GM10248 (cell line): ENCODE measurements at regions not wholly inside any gene's neighbourhood (a gene's known extent, or its start where the extent isn't known, plus 50 kb on each side); places are given as distances from the start of the nearest gene placed in this dataset.

ENCODE experiments used
- CTCF ChIA-PET: fragments of 300-600 bp; sonication (Branson Sonifier 250); formaldehyde crosslinking; extraction: SDS; loops from one replicate; lab custom pipeline; 2021; ENCODE audit warnings: antibody characterized with exemption; lab: Yijun Ruan, JAX
- POLR2A ChIA-PET: fragments of 350-650 bp; sonication (Branson Sonifier 250); formaldehyde crosslinking; extraction: SDS; loops from one replicate; lab custom pipeline; 2020; ENCODE audit warnings: antibody characterized with exemption; lab: Yijun Ruan, JAX
- DNase-seq: peaks from one replicate; pipeline ENCODE4 v3.0.0; 2012; ENCODE audit errors: extremely low spot score
- CTCF ChIP-seq: IDR thresholded peaks from 2 replicates; pipeline ENCODE4 v1.5.1; 2012; ENCODE audit warnings: mild to moderate bottlenecking, low read depth; ENCODE audit errors: extremely low read depth, missing control alignments, control extremely low read depth

- ChIA-PET POLR2A (no interaction called here), CTCF (no interaction called here)
- DNase-seq: peak; percentile 24
- TF ChIP-seq CTCF: no peak
Observed at GRCh38 chr13:73715911-73716510, 418.2 kb downstream of the KLF12 start.

GRCh38 chr13:73715114-73715910, 418.9 kb downstream of the KLF12 start:
- ChIA-PET POLR2A (no interaction called here), CTCF (interaction anchor here (1.2 to 1.7 kb wide), 3 partner anchors 52 to 1061 kb away, joined by 3 to 5 read pairs (median 3); no protein-coding TSS in a partner anchor)
- DNase-seq: peak; percentile 48
- no peak for TF ChIP-seq CTCF

- ChIA-PET CTCF (interaction anchor here (1.1 to 1.7 kb wide), 4 partner anchors 12 to 1061 kb away, joined by 3 to 5 read pairs (median 3); no protein-coding TSS in a partner anchor), POLR2A (no interaction called here)
- no peak for TF ChIP-seq CTCF
- DNase-seq: no peak
Observed at GRCh38 chr13:73714522-73714921, 419.7 kb downstream of the KLF12 start.

GRCh38 chr13:73708393-73708985, 425.7 kb downstream of the KLF12 start:
- ChIA-PET CTCF (no interaction called here), POLR2A (no interaction called here)
- DNase-seq: peak; percentile 48
- TF ChIP-seq CTCF: peak; percentile 81

GRCh38 chr13:73704587-73704986, 429.6 kb downstream of the KLF12 start:
- no peak for DNase-seq
- CTCF ChIA-PET: no interaction called here
- no peak for TF ChIP-seq CTCF
- POLR2A ChIA-PET: no interaction called here

- no peak for TF ChIP-seq CTCF
- ChIA-PET CTCF (no interaction called here), POLR2A (no interaction called here)
- DNase-seq: no peak
Observed at GRCh38 chr13:73703606-73704005, 430.6 kb downstream of the KLF12 start.
